NOMO-1 (cell line): ENCODE measurements at regions not wholly inside any gene's neighbourhood (a gene's known extent, or its start where the extent isn't known, plus 50 kb on each side); places are given as distances from the start of the nearest gene placed in this dataset.

Experiments
- DNase-seq, 2 experiments: peaks; one replicate each; lab custom pipeline; 2025; ENCODE audit not compliant: unreplicated experiment in 2 of 2; lab: John Stamatoyannopoulos, UW

GRCh38 chr11:23022854-23023253 lies 162.6 kb upstream of the CCDC179 start:
- DNase-seq: no peak

- no peak for DNase-seq
Observed at GRCh38 chr11:23023319-23023718, 163.0 kb upstream of the CCDC179 start.

- DNase-seq: no peak
Observed at GRCh38 chr11:23041001-23041503, 180.8 kb upstream of the CCDC179 start.

GRCh38 chr11:23058656-23059055 lies 198.4 kb upstream of the CCDC179 start:
- DNase-seq: no peak

GRCh38 chr11:23063276-23063675 lies 203.0 kb upstream of the CCDC179 start:
- DNase-seq: no peak

GRCh38 chr11:23078289-23078971 lies 218.2 kb upstream of the CCDC179 start:
- no peak for DNase-seq

GRCh38 chr11:23079382-23079813 lies 219.1 kb upstream of the CCDC179 start:
- DNase-seq: no peak

GRCh38 chr11:23087407-23087806 lies 227.1 kb upstream of the CCDC179 start:
- DNase-seq: no peak

- DNase-seq: no peak
Observed at GRCh38 chr11:23090659-23091058, 230.4 kb upstream of the CCDC179 start.

- no peak for DNase-seq
Observed at GRCh38 chr11:23095650-23096189, 235.4 kb upstream of the CCDC179 start.

GRCh38 chr11:23097891-23098290 lies 237.6 kb upstream of the CCDC179 start:
- DNase-seq: peak in 1 of 2 experiments; percentile 1

- DNase-seq: no peak
Observed at GRCh38 chr11:23099256-23099655, 239.0 kb upstream of the CCDC179 start.

GRCh38 chr11:23100726-23101125 lies 240.5 kb upstream of the CCDC179 start:
- DNase-seq: no peak

GRCh38 chr11:23103416-23103815 lies 243.1 kb upstream of the CCDC179 start:
- no peak for DNase-seq

- no peak for DNase-seq
Observed at GRCh38 chr11:23111527-23111926, 251.3 kb upstream of the CCDC179 start.

GRCh38 chr11:23112390-23112789 lies 252.1 kb upstream of the CCDC179 start:
- no peak for DNase-seq

- DNase-seq: peak in 1 of 2 experiments; percentile 9
Observed at GRCh38 chr11:23112987-23113886, 253.0 kb upstream of the CCDC179 start.

GRCh38 chr11:23113887-23114216 lies 253.6 kb upstream of the CCDC179 start:
- DNase-seq: no peak

GRCh38 chr11:23123753-23124152 lies 263.5 kb upstream of the CCDC179 start:
- no peak for DNase-seq

GRCh38 chr11:23124249-23124648 lies 264.0 kb upstream of the CCDC179 start:
- DNase-seq: no peak

- no peak for DNase-seq
Observed at GRCh38 chr11:23124996-23125395, 264.7 kb upstream of the CCDC179 start.

GRCh38 chr11:23127706-23128105 lies 267.4 kb upstream of the CCDC179 start:
- DNase-seq: no peak
